RWPE2 (cell line): ENCODE measurements at regions not wholly inside any gene's neighbourhood (a gene's known extent, or its start where the extent isn't known, plus 50 kb on each side); places are given as distances from the start of the nearest gene placed in this dataset.

Experiments used
- ATAC-seq: fragments of 200-7000 bp; cut with Tn5 transposase; 3 replicates; pipeline ENCODE4 v1.9.1; 2021; ENCODE audit warnings: low read depth
- DNase-seq: peaks from one replicate; pipeline ENCODE4 v3.0.0-alpha.2; 2020; ENCODE audit warnings: low spot score
- H3K27ac ChIP-seq: fragments of 450-650 bp; 2 replicates; pipeline ENCODE4 v1.5.1; 2017; ENCODE audit warnings: mild to moderate bottlenecking; ENCODE audit not compliant: poor library complexity, severe bottlenecking
- H3K27me3 ChIP-seq: fragments of 250-450 bp; sonication (Bioruptor Pico); 2 replicates; pipeline ENCODE4 v1.5.1; 2021; ENCODE audit warnings: mild to moderate bottlenecking, moderate library complexity; ENCODE audit not compliant: insufficient read depth, poor library complexity, severe bottlenecking
- H3K36me3 ChIP-seq: fragments of 250-450 bp; sonication (Bioruptor Pico); 2 replicates; pipeline ENCODE4 v1.5.1; 2020; ENCODE audit warnings: low read depth, mild to moderate bottlenecking, moderate library complexity
- H3K4me1 ChIP-seq: fragments of 250-450 bp; sonication (Bioruptor Pico); 2 replicates; pipeline ENCODE4 v1.5.1; 2021; ENCODE audit warnings: mild to moderate bottlenecking, moderate library complexity; ENCODE audit not compliant: insufficient read depth, poor library complexity, severe bottlenecking
- H3K4me3 ChIP-seq: fragments of 250-450 bp; sonication (Bioruptor Pico); 2 replicates; pipeline ENCODE4 v1.5.1; 2021; ENCODE audit warnings: mild to moderate bottlenecking, moderate library complexity; ENCODE audit not compliant: severe bottlenecking
- H3K9me3 ChIP-seq: fragments of 250-450 bp; sonication (Bioruptor Pico); 2 replicates; pipeline ENCODE4 v1.5.1; 2021; ENCODE audit warnings: mild to moderate bottlenecking, moderate library complexity; ENCODE audit not compliant: severe bottlenecking
- TF ChIP-seq, protein P1 (sequence below): fragments of 450-650 bp; IDR thresholded peaks from one replicate; pipeline ENCODE4 v1.5.1; 2017; ENCODE audit warnings: mild to moderate bottlenecking, moderate library complexity; ENCODE audit not compliant: poor library complexity, severe bottlenecking

DNA sequence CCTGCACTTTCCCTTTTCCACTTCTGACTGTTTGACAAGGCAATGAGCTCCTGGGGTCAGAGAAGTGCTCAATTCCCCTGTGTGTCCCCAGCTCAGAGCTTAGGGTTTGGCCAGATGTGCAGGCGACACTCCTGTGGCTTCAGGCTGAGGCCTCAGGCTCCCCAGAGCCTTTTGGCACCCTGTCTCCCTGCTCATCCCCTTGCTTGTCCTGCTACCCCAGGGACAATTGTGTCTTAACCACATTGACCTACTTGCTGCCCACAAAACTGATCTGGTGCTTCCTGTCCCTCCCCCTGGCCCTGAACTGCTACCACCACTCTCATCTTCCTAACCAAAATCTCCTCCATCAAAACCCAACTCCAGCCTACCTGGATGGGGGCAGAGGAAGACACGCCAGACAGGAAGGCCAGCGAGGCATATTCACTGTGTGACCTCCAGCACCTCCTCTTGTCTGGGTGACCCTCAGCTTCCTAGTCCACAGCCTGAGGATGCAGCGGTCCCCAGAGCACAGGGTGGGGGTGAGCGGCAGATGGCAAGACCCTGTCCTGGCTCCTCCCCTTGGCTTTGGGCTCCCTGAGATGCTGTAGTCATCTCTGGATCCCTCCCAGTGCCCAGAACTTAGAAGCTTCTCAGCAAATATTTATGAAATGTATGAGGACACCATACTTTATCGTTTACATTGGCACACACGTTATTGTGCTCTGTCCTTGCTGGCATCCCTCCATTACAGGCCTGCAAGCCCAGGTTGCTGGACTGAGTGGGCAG lies 98.9 kb upstream of the SLC6A6 start:
- Histone ChIP-seq H3K9me3 (no peaks in the 10 kb centered on the region), H3K4me1 (no peaks in the 10 kb centered on the region), H3K27me3 (no peaks in the 10 kb centered on the region), H3K36me3 (no peaks in the 10 kb centered on the region), H3K4me3 (no peak overlapping the region), H3K27ac (no peak overlapping the region)
- no peak for DNase-seq
- no peak for ATAC-seq
- TF ChIP-seq, protein P1, sequence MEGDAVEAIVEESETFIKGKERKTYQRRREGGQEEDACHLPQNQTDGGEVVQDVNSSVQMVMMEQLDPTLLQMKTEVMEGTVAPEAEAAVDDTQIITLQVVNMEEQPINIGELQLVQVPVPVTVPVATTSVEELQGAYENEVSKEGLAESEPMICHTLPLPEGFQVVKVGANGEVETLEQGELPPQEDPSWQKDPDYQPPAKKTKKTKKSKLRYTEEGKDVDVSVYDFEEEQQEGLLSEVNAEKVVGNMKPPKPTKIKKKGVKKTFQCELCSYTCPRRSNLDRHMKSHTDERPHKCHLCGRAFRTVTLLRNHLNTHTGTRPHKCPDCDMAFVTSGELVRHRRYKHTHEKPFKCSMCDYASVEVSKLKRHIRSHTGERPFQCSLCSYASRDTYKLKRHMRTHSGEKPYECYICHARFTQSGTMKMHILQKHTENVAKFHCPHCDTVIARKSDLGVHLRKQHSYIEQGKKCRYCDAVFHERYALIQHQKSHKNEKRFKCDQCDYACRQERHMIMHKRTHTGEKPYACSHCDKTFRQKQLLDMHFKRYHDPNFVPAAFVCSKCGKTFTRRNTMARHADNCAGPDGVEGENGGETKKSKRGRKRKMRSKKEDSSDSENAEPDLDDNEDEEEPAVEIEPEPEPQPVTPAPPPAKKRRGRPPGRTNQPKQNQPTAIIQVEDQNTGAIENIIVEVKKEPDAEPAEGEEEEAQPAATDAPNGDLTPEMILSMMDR, result no peak

DNA sequence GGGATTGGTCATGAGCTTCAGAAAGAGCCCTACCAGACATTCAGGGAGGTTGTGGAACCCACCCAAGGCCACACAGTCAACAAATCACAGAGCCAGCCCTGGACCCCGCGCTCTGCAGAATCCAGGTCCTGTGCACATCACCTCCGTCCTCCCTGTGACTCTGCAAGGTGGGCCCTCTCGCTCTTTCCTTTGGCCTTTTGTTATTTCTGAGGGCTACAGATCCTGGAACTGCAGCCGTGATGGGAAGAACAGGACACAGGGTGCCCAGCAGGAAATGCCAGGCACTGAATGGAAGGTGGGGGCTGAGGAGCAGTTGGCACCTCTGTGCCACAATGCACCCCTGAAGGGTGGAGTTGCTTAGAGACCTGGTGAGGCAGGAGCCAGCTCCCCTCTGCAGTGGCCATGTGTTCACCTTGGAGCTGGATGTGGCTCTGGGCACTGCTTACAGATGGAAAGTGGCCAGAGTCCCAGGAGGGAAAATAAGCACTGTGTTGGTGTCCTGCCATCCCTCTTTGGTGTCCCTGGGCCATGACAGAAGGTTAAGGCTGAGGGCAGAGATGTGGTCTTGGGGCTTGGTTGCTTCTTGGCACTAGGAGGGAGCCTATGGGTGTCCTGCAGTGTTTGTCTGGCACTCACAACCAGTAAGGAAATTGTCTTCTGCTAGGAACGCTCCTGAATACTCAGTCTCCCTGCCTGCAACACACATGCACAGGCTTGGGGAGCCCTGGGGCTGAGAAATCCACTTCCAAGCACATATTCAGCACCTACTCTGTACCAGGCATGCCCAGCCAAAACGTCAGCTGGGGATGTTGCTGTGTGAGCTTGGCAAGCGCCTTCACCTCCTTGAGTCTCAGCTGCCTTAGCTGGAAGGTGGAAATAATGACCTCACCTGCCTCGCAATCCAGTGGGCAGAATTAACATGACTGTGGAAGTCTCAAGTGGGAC lies 98.0 kb upstream of the SLC6A6 start:
- TF ChIP-seq, protein P1, result no peak
- Histone ChIP-seq H3K27ac (no peak overlapping the region), H3K9me3 (no peaks in the 10 kb centered on the region), H3K27me3 (no peaks in the 10 kb centered on the region), H3K36me3 (no peaks in the 10 kb centered on the region), H3K4me1 (no peaks in the 10 kb centered on the region), H3K4me3 (no peak overlapping the region)
- ATAC-seq (no peak; the same call in 2 of the 3 replicates), DNase-seq (no peak)

DNA sequence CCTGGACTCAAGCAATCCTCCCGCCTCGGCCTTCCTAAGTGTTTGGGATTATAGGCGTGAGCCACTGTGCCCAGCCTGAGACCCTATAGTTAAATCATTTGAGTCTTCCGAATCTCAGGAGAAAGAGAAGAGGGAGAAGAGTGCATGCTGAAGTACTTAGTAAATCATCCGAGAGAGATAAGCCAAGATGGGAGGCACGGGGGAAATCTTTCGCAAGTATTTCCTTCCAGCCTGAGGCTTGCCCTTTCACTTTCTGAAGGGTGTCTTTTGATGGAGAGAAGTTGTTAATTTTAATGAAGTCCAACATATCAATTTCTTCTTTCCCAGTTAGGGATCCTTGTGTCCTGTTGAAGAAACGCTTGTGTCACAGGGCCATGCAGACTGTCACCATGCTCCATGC lies 97.1 kb upstream of the SLC6A6 start:
- Histone ChIP-seq H3K9me3 (no peaks in the 10 kb centered on the region), H3K4me1 (no peaks in the 10 kb centered on the region), H3K27ac (no peak overlapping the region), H3K27me3 (no peaks in the 10 kb centered on the region), H3K36me3 (no peaks in the 10 kb centered on the region), H3K4me3 (no peak overlapping the region)
- DNase-seq (no peak), ATAC-seq (no peak)
- TF ChIP-seq, protein P1, result no peak

DNA sequence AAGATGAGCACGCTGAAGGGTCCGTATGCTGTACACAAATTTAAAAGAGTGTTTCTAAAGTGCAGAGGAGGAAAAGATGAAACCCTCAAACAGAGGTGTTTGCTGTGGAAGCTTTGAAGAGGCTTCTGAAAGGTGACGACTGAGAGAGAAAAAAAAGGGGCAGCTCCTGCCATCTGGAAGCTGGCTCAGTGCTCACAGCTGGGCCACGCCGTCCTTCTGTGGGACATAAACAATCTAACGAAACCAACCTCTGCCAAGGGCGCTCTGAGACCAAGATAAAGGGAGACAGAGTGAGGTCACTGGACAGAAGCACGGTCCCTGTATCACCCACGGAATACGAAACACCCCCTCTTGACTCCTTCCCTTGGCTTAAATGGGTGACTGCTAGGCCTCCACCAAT lies 96.3 kb upstream of the SLC6A6 start:
- ATAC-seq (no peak), DNase-seq (no peak)
- TF ChIP-seq, protein P1, result no peak
- Histone ChIP-seq H3K27ac (no peak overlapping the region), H3K27me3 (no peaks in the 10 kb centered on the region), H3K9me3 (no peaks in the 10 kb centered on the region), H3K4me1 (no peaks in the 10 kb centered on the region), H3K36me3 (no peaks in the 10 kb centered on the region), H3K4me3 (no peak overlapping the region)
